ENCODE measurements at regions not wholly inside any gene's neighbourhood (a gene's known extent, or its start where the extent isn't known, plus 50 kb on each side); places are given as distances from the start of the nearest gene placed in this dataset.

DNA sequence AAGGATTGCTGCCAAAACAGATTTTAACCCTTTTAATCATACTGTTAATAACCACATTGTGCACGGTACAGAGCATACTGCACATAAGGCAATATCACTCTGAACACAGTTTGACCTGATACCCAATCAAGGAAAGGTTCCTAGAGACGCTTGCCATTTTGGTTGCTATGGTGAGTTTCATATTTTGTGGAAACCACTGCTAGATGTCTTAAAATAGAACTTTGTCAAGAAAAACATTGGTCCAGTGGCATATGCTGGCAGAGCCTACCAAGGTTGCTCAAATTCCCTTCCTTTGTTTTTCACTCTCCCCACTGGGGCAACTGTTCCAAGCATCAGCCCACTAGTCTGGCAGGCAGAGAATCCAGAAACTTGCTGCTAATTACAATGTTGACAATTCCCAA lies 114.8 kb upstream of the DPYD start:
- DNase-seq (ENCODE audit: low read depth in 2 of 2), result no peak

DNA sequence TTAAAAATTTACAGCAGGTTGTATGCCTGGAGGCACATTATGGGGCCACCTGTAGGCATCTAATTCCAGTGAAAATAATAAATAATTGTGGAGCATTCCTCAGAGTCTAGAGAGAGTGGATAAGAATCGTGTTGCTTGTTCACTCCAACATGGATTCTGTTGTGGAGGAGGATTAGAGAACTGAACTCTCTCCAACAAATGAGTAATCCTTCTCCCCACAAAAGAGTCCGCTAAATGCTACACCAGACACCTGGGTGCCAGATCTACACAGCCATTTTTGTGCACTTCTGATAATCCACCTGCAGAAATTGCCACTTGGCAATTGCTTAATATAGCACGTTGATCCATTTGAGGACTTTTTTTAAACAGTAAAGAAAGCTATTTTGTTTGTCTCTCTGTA lies 113.7 kb upstream of the DPYD start:
- no peak for DNase-seq (ENCODE audit: low read depth in 2 of 2)

DNA sequence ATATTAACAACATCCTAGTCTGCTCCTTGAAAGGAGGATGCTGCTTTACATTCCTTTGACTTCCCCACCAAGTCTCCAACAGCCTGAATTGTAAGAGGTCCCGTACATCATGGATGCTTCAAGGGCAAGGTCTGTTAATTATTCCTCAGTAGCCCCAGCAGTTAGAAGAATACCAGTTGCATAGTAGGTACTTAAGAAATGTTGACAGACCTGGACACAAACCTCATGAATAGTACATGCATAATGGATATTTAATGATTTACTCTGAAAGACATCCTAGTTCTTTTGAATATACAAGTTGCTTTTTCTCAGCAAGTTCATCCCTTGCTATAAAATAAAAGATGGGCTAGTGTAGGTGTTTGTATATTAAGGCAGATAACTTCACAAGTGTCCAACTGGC lies 112.1 kb upstream of the DPYD start:
- DNase-seq (ENCODE audit: low read depth in 2 of 2), result no peak

GRCh38 chr1:98030976-98031375 lies 110.1 kb upstream of the DPYD start:
- DNase-seq (ENCODE audit: low read depth in 2 of 2), result no peak

DNA sequence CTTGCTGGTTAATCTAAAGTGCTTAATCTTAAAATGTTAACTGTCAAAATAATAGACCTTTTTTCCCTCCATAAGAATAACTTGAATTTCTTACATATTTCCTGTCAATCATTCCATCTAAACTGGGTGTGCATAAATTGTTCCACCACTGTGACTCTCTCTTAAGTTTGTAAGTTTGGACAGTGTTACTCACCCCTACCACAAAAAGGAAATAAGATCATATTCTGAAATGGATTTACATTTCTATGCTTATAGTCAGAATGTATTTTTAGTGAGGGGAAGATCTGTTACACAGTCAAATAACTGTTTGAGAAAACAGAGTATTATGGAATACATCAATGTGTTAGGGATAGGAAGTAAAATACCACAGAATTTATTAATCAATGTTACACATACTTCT lies 109.6 kb upstream of the DPYD start:
- DNase-seq (ENCODE audit: low read depth in 2 of 2), result no peak

DNA sequence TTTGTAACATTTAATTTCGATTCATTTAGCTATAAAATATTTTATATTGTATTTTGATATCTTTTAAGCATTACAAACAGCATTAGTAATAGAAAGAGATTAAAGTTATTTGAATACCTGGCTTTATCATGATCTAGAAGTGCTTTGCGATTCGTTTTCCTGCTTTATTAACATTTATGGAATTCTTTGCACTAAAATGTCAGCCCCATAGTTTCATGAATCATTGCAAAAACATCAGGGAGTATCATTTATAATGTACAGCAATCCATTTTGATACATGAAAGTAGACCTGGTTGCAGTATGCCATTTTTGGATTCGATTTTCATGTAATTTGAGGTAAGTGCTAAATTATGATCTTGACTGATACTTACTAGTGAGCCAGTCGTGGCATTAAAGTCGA lies 108.0 kb upstream of the DPYD start:
- no peak for DNase-seq (ENCODE audit: low read depth in 2 of 2)

DNA sequence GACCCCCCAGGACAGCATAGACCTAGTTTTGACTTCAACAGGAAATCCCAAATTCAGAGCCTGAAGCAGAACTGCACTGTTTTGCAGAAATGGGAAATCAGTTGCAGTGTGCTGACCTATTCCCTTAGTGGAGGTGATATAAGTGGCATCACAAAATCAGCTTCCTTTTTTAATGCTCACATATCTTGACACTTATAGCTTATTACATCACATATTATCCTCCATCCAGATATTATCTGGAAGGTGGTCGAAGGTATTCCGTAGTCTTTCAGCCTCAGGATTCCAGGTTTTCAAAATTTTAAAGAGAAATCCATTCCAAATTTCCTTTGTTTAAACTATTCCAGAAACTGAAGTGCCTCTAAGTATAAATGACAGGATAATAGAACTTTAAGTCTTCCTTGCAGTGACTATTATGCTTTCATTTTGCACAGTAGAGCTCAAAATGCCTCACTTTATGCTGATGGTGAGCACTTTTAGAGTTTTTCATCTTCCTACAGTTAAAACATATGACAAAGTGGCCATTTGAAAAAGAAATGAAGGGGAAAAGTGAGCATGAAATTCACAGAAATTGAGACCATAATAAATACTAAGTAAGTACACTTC lies 106.4 kb upstream of the DPYD start:
- no peak for DNase-seq (ENCODE audit: low read depth in 2 of 2)

- DNase-seq (ENCODE audit: low read depth in 2 of 2), result no peak
These were observed 105.0 kb upstream of the DPYD start for GRCh38 chr1:98025858-98026257.

- no peak for DNase-seq (ENCODE audit: low read depth in 2 of 2)
These were observed 100.3 kb upstream of the DPYD start for GRCh38 chr1:98021126-98021525.

GRCh38 chr1:98019747-98020146 lies 98.9 kb upstream of the DPYD start:
- DNase-seq (ENCODE audit: low read depth in 2 of 2), result no peak

GRCh38 chr1:98018074-98018473 lies 97.2 kb upstream of the DPYD start:
- DNase-seq (ENCODE audit: low read depth in 2 of 2), result no peak

DNA sequence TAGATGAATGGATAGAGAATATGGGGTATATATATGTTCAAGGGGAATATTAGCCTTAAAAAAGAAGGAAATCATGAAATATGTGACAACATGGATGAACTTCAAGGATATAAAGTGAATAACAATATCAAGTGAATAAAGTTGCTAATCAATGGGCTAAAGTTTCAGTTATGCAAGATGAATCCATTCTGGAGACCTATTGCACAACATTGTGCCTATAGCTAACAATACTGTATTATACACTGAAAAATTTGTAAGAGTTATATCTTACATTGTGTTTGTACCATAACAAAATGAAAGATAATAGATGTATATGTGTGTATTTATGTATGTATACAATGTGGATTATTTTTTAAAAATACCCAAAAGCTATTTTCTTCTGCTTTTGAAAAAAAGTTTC lies 96.3 kb upstream of the DPYD start:
- no peak for DNase-seq (ENCODE audit: low read depth in 2 of 2)

- no peak for DNase-seq (ENCODE audit: low read depth in 2 of 2)
These were observed 87.5 kb upstream of the DPYD start for GRCh38 chr1:98008373-98008772.

DNA sequence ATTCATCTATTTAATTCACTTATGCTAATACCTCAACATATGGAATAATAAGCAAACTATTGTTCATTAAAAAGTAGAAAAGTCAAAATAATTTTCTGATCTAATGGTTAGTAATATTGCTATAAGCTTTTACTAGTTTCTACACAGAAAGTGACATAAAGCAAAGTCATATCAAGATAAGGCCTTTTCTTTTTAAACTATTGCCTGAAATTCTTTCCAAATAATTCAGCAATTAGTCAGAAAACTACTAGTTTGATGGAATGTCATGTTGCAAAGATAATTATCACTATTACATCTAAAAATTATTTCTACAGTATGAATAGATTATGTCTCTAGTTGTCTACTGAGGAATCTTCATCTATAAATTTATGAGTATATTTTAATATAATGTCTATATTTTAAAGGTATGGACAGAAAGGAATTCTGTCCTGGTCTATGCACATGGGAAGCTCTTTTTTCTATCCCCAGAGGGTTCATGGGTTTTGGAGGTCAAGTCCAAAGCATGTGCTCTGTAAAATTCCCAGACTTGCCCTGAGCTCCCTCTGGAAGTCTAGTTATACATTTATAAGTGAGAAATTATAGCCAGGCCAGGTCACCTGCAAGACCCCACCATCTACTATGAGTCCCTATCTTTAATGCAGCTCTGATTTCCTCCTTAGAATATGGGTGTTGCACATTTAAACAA lies 84.6 kb upstream of the DPYD start:
- no peak for DNase-seq (ENCODE audit: low read depth in 2 of 2)

- no peak for DNase-seq (ENCODE audit: low read depth in 2 of 2)
These were observed 82.6 kb upstream of the DPYD start for GRCh38 chr1:98003442-98003841.

DNA sequence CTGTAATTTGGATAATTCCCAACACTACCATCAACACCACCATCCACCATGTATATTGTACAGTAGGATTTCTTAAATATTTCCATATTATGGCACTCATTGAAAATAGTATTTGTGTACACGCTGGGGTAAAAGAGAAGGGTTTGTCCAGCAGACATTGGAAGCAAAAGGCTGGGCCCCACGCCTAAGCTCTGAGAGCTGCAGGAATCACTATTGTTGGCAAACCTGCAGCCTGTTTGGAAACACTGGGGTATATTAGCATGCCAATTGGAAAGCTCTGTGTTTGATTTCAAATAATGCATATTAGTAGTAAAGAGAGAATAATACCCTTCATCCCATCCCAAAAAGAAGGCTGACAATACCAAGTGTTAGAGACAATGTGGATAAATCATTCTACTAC lies 81.5 kb upstream of the DPYD start:
- no peak for DNase-seq (ENCODE audit: low read depth in 2 of 2)

DNA sequence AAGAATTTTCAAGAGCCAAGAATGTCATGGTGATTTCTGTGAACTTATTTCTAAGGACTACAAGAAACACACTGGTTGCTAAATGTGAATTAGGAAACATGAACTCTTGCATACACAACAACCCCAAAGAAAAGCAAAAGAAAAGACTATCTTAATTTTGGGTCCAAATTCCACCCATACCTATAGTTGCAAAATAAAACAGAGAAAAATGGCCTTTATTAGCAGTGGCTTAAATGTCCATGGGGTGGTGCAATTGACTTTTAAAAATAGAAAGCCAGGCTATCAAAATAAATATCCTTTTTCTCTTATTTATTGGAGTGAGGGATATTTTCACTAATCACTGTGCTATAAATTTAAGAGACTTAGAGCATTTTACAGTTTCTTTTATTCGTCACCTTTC lies 80.9 kb upstream of the DPYD start:
- DNase-seq (ENCODE audit: low read depth in 2 of 2), result no peak

DNA sequence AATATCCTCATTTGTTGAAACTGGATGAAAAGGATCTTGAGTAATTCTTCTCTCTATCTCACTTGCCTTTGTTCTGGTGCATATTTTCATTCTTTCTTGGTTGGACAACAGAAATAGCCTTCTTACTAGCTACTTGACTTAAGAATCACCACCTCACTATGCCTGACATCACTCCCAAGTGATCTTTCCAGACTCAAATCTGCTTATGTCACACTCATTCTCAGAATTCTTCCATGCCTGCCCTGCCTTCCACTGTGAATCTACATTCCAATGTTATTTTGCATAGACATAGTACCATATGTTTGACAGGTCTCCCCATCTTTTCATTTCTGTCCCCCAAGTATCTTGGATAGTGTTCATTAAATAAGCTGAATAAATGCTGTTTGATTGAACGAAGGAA lies 78.5 kb upstream of the DPYD start:
- no peak for DNase-seq (ENCODE audit: low read depth in 2 of 2)

- DNase-seq (ENCODE audit: low read depth in 2 of 2), result no peak
These were observed 76.0 kb upstream of the DPYD start for GRCh38 chr1:97996880-97997279.

DNA sequence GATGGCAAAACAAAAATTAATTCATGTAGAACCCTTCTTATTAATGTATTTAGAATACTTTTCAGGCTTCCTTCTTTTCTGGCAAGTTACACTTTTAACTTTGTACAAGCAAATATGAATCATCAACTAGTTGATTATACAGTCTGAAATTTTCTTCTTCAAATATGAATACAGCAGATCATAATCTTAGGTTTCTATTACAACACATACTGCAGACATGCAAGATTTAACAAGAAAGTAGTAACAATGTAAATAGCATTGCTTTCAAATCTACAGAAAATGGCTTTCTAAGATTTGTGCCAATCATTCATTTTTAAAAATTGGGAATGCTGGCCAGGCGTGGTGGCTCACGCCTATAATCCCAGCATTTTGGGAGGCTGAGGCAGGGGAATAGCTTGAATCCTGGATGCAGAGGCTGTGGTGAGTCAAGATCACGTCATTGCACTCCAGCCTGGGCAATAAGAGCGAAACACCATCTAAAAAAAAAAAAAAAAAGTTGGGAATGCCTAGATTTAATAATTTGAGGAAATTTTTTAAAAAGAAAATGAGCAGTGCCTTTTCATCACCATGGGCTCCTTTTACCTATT lies 68.4 kb upstream of the DPYD start:
- DNase-seq (ENCODE audit: low read depth in 2 of 2), result no peak

- DNase-seq (ENCODE audit: low read depth in 2 of 2), result no peak
These were observed 65.5 kb upstream of the DPYD start for GRCh38 chr1:97986041-97987005.

DNA sequence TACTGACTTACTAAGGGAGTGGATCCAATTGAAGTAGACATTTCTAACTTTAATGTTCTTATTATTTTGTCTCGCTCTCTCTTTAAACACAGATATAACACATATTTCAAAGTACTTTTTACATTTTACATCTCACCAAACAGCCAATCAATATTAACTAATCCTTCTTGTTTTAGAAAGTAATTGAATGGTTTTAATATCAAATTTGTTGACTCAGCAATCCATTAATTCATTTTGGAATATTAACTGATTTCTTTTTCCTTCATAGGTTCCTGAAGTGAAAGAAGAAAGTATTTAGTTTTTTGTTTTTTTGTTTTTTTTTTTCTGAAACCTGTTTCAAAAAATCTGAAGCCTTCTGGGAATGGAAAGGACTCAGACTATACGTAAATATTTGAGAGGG lies 62.3 kb upstream of the DPYD start:
- no peak for DNase-seq (ENCODE audit: low read depth in 2 of 2)

DNA sequence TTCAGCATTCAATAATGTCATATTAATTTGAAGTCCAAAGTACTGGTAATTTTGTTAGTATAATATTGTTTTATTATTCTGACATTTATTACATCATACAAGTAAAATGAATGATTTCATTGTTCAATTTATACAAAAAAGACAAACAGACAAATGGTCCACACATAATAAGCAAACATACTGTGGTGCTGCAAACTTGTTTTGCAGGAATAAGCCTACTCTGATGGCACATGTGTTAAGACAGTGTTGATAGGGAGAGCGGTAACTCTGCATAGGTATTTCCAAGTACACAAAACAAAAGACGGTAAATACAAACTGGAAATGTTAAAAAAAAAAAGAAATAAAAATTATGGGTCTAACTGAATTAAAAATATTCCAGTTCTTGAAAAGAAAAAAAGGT lies 59.7 kb upstream of the DPYD start:
- no peak for DNase-seq (ENCODE audit: low read depth in 2 of 2)

Measured in activated CD4-positive, alpha-beta T cell treated with anti-CD3 and anti-CD28 coated beads for 24 hours (primary cell).